Mucosa of rectum (tissue), 2 donors: ENCODE measurements at regions not wholly inside any gene's neighbourhood (a gene's known extent, or its start where the extent isn't known, plus 50 kb on each side); places are given as distances from the start of the nearest gene placed in this dataset.

Experiments used
- H3K27ac ChIP-seq, 2 donors: one replicate each; pipeline ENCODE4 v1.7.0; 2013; ENCODE audit warnings: inconsistent platforms in 2 of 2, low read depth in 2 of 2, low read length in 2 of 2
- H3K27me3 ChIP-seq, 2 donors: one replicate each; pipeline ENCODE4 v1.7.0; 2013; ENCODE audit warnings: low read length in 2 of 2; ENCODE audit not compliant: control insufficient read depth in 2 of 2, insufficient read depth in 2 of 2
- H3K36me3 ChIP-seq, 2 donors: one replicate each; pipeline ENCODE4 v1.7.0; 2013; ENCODE audit warnings: low read length in 2 of 2; ENCODE audit not compliant: control insufficient read depth in 2 of 2, insufficient read depth in 2 of 2
- H3K4me1 ChIP-seq, 2 donors: one replicate each; pipeline ENCODE4 v1.7.0; 2013; ENCODE audit warnings: low read length in 2 of 2, mild to moderate bottlenecking in 1 of 2; ENCODE audit not compliant: control insufficient read depth in 2 of 2, insufficient read depth in 2 of 2
- H3K4me3 ChIP-seq, 2 donors: one replicate each; pipeline ENCODE4 v1.7.0; 2013; ENCODE audit warnings: low read length in 2 of 2
- H3K9ac ChIP-seq, 2 donors: one replicate each; pipeline ENCODE4 v1.7.0; 2013; ENCODE audit warnings: low read length in 2 of 2, low read depth in 1 of 2, mild to moderate bottlenecking in 1 of 2
- H3K9me3 ChIP-seq, 2 donors: one replicate each; pipeline ENCODE4 v1.7.0; 2013; ENCODE audit warnings: low read length in 2 of 2; ENCODE audit not compliant: control insufficient read depth in 2 of 2
- donor health status: healthy.
- donor health status: Normal muscosa, but diverticular disease.

- H3K27me3 ChIP-seq, result no peaks in the 10 kb centered on the region
- no peak overlapping the region for H3K9ac ChIP-seq
- no peak overlapping the region for H3K4me3 ChIP-seq
- peaks cover 5 to 12% of the 10 kb centered on the region in 2 donors for H3K9me3 ChIP-seq
- H3K36me3 ChIP-seq, result no peaks in the 10 kb centered on the region
- H3K27ac ChIP-seq, result no peak overlapping the region
- no peaks in the 10 kb centered on the region for H3K4me1 ChIP-seq
Observed at GRCh38 chr1:239478069-239478468, 91.7 kb downstream of the CHRM3 start.

DNA sequence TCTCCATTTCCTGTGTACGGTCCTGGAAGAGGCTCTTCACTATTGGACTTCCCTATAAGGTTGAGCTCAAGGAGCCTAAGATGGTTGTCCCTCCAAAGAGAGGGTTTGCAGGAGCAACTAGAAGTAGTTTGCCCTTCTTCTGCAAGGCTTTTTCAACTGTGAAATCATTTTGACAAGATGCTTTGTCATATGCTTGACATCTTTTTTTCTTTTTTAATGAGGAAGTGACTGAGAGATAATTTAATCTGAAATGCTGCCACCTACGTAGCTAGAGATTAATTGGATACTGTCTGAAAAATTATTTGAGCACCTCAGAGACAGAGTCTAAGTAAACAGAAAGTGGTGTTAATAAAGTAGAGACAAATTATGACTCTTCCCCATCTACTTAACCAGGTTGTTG lies 97.0 kb downstream of the CHRM3 start:
- H3K4me3 ChIP-seq, result no peak overlapping the region
- no peak overlapping the region for H3K27ac ChIP-seq
- no peaks in the 10 kb centered on the region for H3K27me3 ChIP-seq
- H3K4me1 ChIP-seq, result no peaks in the 10 kb centered on the region
- no peak overlapping the region for H3K9ac ChIP-seq
- H3K9me3 ChIP-seq, result peaks cover 5 to 8% of the 10 kb centered on the region in 2 donors
- no peaks in the 10 kb centered on the region for H3K36me3 ChIP-seq

GRCh38 chr1:239493811-239494414 lies 107.5 kb downstream of the CHRM3 start:
- Histone ChIP-seq H3K27ac (no peak overlapping the region), H3K4me1 (no peaks in the 10 kb centered on the region), H3K9ac (no peak overlapping the region), H3K4me3 (no peak overlapping the region), H3K9me3 (no peaks in the 10 kb centered on the region), H3K27me3 (no peaks in the 10 kb centered on the region), H3K36me3 (no peaks in the 10 kb centered on the region)

- H3K36me3 ChIP-seq, result no peaks in the 10 kb centered on the region
- H3K9me3 ChIP-seq, result peaks cover 0 to 3% of the 10 kb centered on the region in 2 donors
- H3K27ac ChIP-seq, result no peak overlapping the region
- H3K27me3 ChIP-seq, result no peaks in the 10 kb centered on the region
- no peaks in the 10 kb centered on the region for H3K4me1 ChIP-seq
- H3K9ac ChIP-seq, result no peak overlapping the region
- no peak overlapping the region for H3K4me3 ChIP-seq
Observed at GRCh38 chr1:239505094-239505493, 118.7 kb downstream of the CHRM3 start.

DNA sequence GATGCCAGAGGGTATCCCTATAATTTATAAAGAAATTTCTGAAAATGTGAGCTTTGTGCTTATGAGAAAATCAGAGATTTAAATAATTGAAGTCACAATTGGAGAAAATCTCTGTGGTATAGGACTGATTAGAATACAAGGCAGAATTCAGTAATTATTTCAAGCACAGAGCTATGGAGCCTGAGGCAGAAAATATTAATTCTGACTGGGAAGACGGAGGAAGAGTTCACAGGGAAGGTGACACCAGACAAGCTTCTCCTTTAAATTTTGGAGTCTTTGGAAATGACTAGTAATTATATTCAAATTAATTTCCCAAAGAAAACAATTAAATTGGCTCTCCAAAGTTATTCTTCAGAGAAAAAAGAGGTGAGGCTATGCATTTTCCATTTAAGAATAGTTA lies 121.5 kb downstream of the CHRM3 start:
- Histone ChIP-seq H3K27me3 (no peaks in the 10 kb centered on the region), H3K27ac (no peak overlapping the region), H3K36me3 (no peaks in the 10 kb centered on the region), H3K9ac (no peak overlapping the region), H3K4me1 (no peaks in the 10 kb centered on the region), H3K4me3 (no peak overlapping the region), H3K9me3 (peaks cover 0 to 3% of the 10 kb centered on the region in 2 donors)

- no peaks in the 10 kb centered on the region for H3K9me3 ChIP-seq
- H3K36me3 ChIP-seq, result no peaks in the 10 kb centered on the region
- H3K27me3 ChIP-seq, result no peaks in the 10 kb centered on the region
- no peak overlapping the region for H3K4me3 ChIP-seq
- H3K27ac ChIP-seq, result no peak overlapping the region
- no peaks in the 10 kb centered on the region for H3K4me1 ChIP-seq
- H3K9ac ChIP-seq, result no peak overlapping the region
Observed at GRCh38 chr1:239511875-239512274, 125.5 kb downstream of the CHRM3 start.

GRCh38 chr1:239516579-239516978 lies 130.2 kb downstream of the CHRM3 start:
- H3K9ac ChIP-seq, result no peak overlapping the region
- H3K27ac ChIP-seq, result no peak overlapping the region
- no peaks in the 10 kb centered on the region for H3K27me3 ChIP-seq
- no peaks in the 10 kb centered on the region for H3K4me1 ChIP-seq
- H3K4me3 ChIP-seq, result no peak overlapping the region
- H3K9me3 ChIP-seq, result no peaks in the 10 kb centered on the region
- no peaks in the 10 kb centered on the region for H3K36me3 ChIP-seq

GRCh38 chr1:239526391-239526790 lies 140.0 kb downstream of the CHRM3 start:
- Histone ChIP-seq H3K9ac (no peak overlapping the region), H3K36me3 (no peaks in the 10 kb centered on the region), H3K27ac (no peak overlapping the region), H3K27me3 (no peaks in the 10 kb centered on the region), H3K9me3 (no peaks in the 10 kb centered on the region), H3K4me3 (no peak overlapping the region), H3K4me1 (no peaks in the 10 kb centered on the region)

GRCh38 chr1:239527051-239527693 lies 140.8 kb downstream of the CHRM3 start:
- Histone ChIP-seq H3K9me3 (no peaks in the 10 kb centered on the region), H3K4me3 (no peak overlapping the region), H3K27me3 (no peaks in the 10 kb centered on the region), H3K27ac (no peak overlapping the region), H3K9ac (no peak overlapping the region), H3K4me1 (no peaks in the 10 kb centered on the region), H3K36me3 (no peaks in the 10 kb centered on the region)

GRCh38 chr1:239536165-239536849 lies 149.9 kb downstream of the CHRM3 start:
- Histone ChIP-seq H3K4me1 (no peaks in the 10 kb centered on the region), H3K27me3 (no peaks in the 10 kb centered on the region), H3K36me3 (no peaks in the 10 kb centered on the region), H3K4me3 (no peak overlapping the region), H3K9me3 (no peaks in the 10 kb centered on the region), H3K9ac (no peak overlapping the region), H3K27ac (no peak overlapping the region)
